ENCODE measurements at regions not wholly inside any gene's neighbourhood (a gene's known extent, or its start where the extent isn't known, plus 50 kb on each side); places are given as distances from the start of the nearest gene placed in this dataset.
A peak's percentile ranks its signal among the peaks of the same experiment; 100 is the strongest.

GRCh38 chr6:4008324-4009047 lies 70.5 kb downstream of the FAM217A start:
- DNase-seq (ENCODE audit: low read depth), result no peak

- DNase-seq (ENCODE audit: low read depth), result no peak
Observed at GRCh38 chr6:4009486-4009885, 69.5 kb downstream of the FAM217A start.

- no peak for DNase-seq (ENCODE audit: low read depth)
Observed at GRCh38 chr6:4010048-4010447, 68.9 kb downstream of the FAM217A start.

GRCh38 chr6:4010689-4011090 lies 68.2 kb downstream of the FAM217A start:
- DNase-seq (ENCODE audit: low read depth), result no peak

GRCh38 chr6:4012826-4013225 lies 66.1 kb downstream of the FAM217A start:
- DNase-seq (ENCODE audit: low read depth), result no peak

GRCh38 chr6:4017058-4017739 lies 61.7 kb downstream of the FAM217A start:
- DNase-seq (ENCODE audit: low read depth), result no peak

GRCh38 chr6:4017834-4018170 lies 61.1 kb downstream of the FAM217A start:
- no peak for DNase-seq (ENCODE audit: low read depth)

- DNase-seq (ENCODE audit: low read depth), result peak; percentile 97
Observed at GRCh38 chr6:4018171-4018923, 60.6 kb downstream of the FAM217A start.
